ENCODE measurements at regions not wholly inside any gene's neighbourhood (a gene's known extent, or its start where the extent isn't known, plus 50 kb on each side); places are given as distances from the start of the nearest gene placed in this dataset.

DNA sequence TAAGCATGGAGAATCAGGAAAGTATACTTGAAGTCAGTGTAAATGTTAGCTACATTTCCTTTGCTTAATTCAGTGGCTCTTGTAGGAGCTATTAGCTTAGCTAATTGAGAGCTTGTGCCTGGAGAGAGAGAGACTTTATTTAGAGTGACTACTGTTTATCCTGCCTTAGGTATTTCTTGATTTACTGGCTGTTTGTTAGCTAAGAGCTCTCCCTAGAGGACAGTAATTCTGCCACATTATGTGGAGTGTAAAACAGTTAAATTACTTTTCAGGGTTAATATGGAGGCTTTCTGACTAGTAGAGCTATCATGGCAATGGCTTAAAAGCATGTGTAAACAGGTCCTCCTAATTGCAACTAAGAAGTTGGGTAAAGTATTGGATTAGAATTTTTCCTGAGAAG, 306.5 kb upstream of the TECRL start:
- TF ChIP-seq FOXM1 (IDR thresholded peaks at IDR 0.05; ENCODE audit: borderline replicate concordance) (no peak), TARDBP (IDR thresholded peaks at IDR 0.05) (no peak), FOXK2 (IDR thresholded peaks at IDR 0.05) (no peak), SP1 (IDR thresholded peaks at IDR 0.05) (no peak), NFRKB (IDR thresholded peaks at IDR 0.05) (no peak), ELF4 (IDR thresholded peaks at IDR 0.05) (no peak), ZNF384 (IDR thresholded peaks at IDR 0.05) (no peak)
